ENCODE measurements at regions not wholly inside any gene's neighbourhood (a gene's known extent, or its start where the extent isn't known, plus 50 kb on each side); places are given as distances from the start of the nearest gene placed in this dataset.

GRCh38 chr10:33841678-33842077, 507.2 kb upstream of the NRP1 start:
- Histone ChIP-seq H3K79me2 (ENCODE audit: insufficient read depth, low read length) (no peaks in the 10 kb centered on the region), H3K4me3 (ENCODE audit: insufficient read depth, low read length) (no peak overlapping the region), H3K4me2 (ENCODE audit: insufficient read depth, low read length) (no peak overlapping the region), H3K4me1 (ENCODE audit: insufficient read depth, low read length) (no peaks in the 10 kb centered on the region), H3K27me3 (ENCODE audit: insufficient read depth, low read length) (peaks cover 3% of the 10 kb centered on the region), H2AFZ (ENCODE audit: low read length) (no peak overlapping the region), H3K36me3 (ENCODE audit: insufficient read depth, low read length) (no peaks in the 10 kb centered on the region), H3K27ac (ENCODE audit: low read depth, low read length) (no peak overlapping the region), H4K20me1 (ENCODE audit: insufficient read depth, low read length) (no peaks in the 10 kb centered on the region), H3K9me3 (ENCODE audit: low read depth, low read length) (no peaks in the 10 kb centered on the region)
- no peak for DNase-seq (ENCODE audit: insufficient read length, low spot score, missing footprints)
- no peak for TF ChIP-seq CTCF (IDR thresholded peaks at IDR 0.05; ENCODE audit: extremely low read depth, low read depth, low read length)

GRCh38 chr10:33838731-33839130, 504.3 kb upstream of the NRP1 start:
- H3K27ac ChIP-seq (ENCODE audit: low read depth, low read length), result no peak overlapping the region
- DNase-seq (ENCODE audit: insufficient read length, low spot score, missing footprints), result no peak
- no peak overlapping the region for H2AFZ ChIP-seq (ENCODE audit: low read length)
- no peaks in the 10 kb centered on the region for H3K79me2 ChIP-seq (ENCODE audit: insufficient read depth, low read length)
- H3K4me1 ChIP-seq (ENCODE audit: insufficient read depth, low read length), result no peaks in the 10 kb centered on the region
- no peaks in the 10 kb centered on the region for H3K27me3 ChIP-seq (ENCODE audit: insufficient read depth, low read length)
- no peaks in the 10 kb centered on the region for H3K9me3 ChIP-seq (ENCODE audit: low read depth, low read length)
- no peak overlapping the region for H3K4me3 ChIP-seq (ENCODE audit: insufficient read depth, low read length)
- no peak for TF ChIP-seq CTCF (IDR thresholded peaks at IDR 0.05; ENCODE audit: extremely low read depth, low read depth, low read length)
- no peak overlapping the region for H3K4me2 ChIP-seq (ENCODE audit: insufficient read depth, low read length)
- H4K20me1 ChIP-seq (ENCODE audit: insufficient read depth, low read length), result no peaks in the 10 kb centered on the region
- no peaks in the 10 kb centered on the region for H3K36me3 ChIP-seq (ENCODE audit: insufficient read depth, low read length)

GRCh38 chr10:33837736-33838135, 503.3 kb upstream of the NRP1 start:
- DNase-seq (ENCODE audit: insufficient read length, low spot score, missing footprints), result no peak
- no peak overlapping the region for H2AFZ ChIP-seq (ENCODE audit: low read length)
- no peaks in the 10 kb centered on the region for H3K36me3 ChIP-seq (ENCODE audit: insufficient read depth, low read length)
- no peak overlapping the region for H3K4me3 ChIP-seq (ENCODE audit: insufficient read depth, low read length)
- no peak overlapping the region for H3K4me2 ChIP-seq (ENCODE audit: insufficient read depth, low read length)
- no peaks in the 10 kb centered on the region for H3K27me3 ChIP-seq (ENCODE audit: insufficient read depth, low read length)
- H3K79me2 ChIP-seq (ENCODE audit: insufficient read depth, low read length), result no peaks in the 10 kb centered on the region
- no peaks in the 10 kb centered on the region for H3K4me1 ChIP-seq (ENCODE audit: insufficient read depth, low read length)
- H4K20me1 ChIP-seq (ENCODE audit: insufficient read depth, low read length), result no peaks in the 10 kb centered on the region
- no peak overlapping the region for H3K27ac ChIP-seq (ENCODE audit: low read depth, low read length)
- no peaks in the 10 kb centered on the region for H3K9me3 ChIP-seq (ENCODE audit: low read depth, low read length)
- TF ChIP-seq CTCF (IDR thresholded peaks at IDR 0.05; ENCODE audit: extremely low read depth, low read depth, low read length), result no peak

- no peaks in the 10 kb centered on the region for H3K79me2 ChIP-seq (ENCODE audit: insufficient read depth, low read length)
- no peak overlapping the region for H3K4me3 ChIP-seq (ENCODE audit: insufficient read depth, low read length)
- H3K9me3 ChIP-seq (ENCODE audit: low read depth, low read length), result no peaks in the 10 kb centered on the region
- no peaks in the 10 kb centered on the region for H3K4me1 ChIP-seq (ENCODE audit: insufficient read depth, low read length)
- H3K36me3 ChIP-seq (ENCODE audit: insufficient read depth, low read length), result no peaks in the 10 kb centered on the region
- H3K27ac ChIP-seq (ENCODE audit: low read depth, low read length), result no peak overlapping the region
- H3K4me2 ChIP-seq (ENCODE audit: insufficient read depth, low read length), result no peak overlapping the region
- H4K20me1 ChIP-seq (ENCODE audit: insufficient read depth, low read length), result no peaks in the 10 kb centered on the region
- no peak for TF ChIP-seq CTCF (IDR thresholded peaks at IDR 0.05; ENCODE audit: extremely low read depth, low read depth, low read length)
- H3K27me3 ChIP-seq (ENCODE audit: insufficient read depth, low read length), result no peaks in the 10 kb centered on the region
- no peak for DNase-seq (ENCODE audit: insufficient read length, low spot score, missing footprints)
- H2AFZ ChIP-seq (ENCODE audit: low read length), result no peak overlapping the region
Measured at GRCh38 chr10:33835556-33835955, 501.1 kb upstream of the NRP1 start.

Data from osteoblast (primary cell).